Naive thymus-derived CD4-positive, alpha-beta T cell (primary cell): ENCODE measurements at regions not wholly inside any gene's neighbourhood (a gene's known extent, or its start where the extent isn't known, plus 50 kb on each side); places are given as distances from the start of the nearest gene placed in this dataset.
"Not testable (repeated sequence)": the region's sequence is repeated elsewhere in the genome, so short reads cannot be mapped to it uniquely, and the experiment has no call there.

Experiments used
- ATAC-seq: fragments of 150-1000 bp; cut with Tn5 transposase; 2 replicates; pipeline ENCODE4 v1.10.0; 2021; ENCODE audit warnings: mild to moderate bottlenecking, moderate library complexity
- CTCF ChIA-PET: fragments of 350-600 bp; sonication (Branson Sonifier 250); formaldehyde crosslinking; loops from one replicate; lab custom pipeline; 2021; ENCODE audit warnings: antibody characterized with exemption; lab: Charles Lee
- POLR2A ChIA-PET: fragments of 350-600 bp; sonication (Branson Sonifier 250); formaldehyde crosslinking; loops from one replicate; lab custom pipeline; 2021; ENCODE audit warnings: antibody characterized with exemption, inconsistent platforms; lab: Charles Lee
- DNase-seq, 9 donors: peaks; one replicate each; pipeline versions ENCODE4 v3.0.0 to v3.0.0-alpha.2; 2020 to 2022; ENCODE audit warnings: mixed read lengths in 1 of 9
- H3K27ac ChIP-seq: one replicate; pipeline ENCODE4 v1.7.0; 2013; ENCODE audit warnings: mild to moderate bottlenecking, low read depth, low read length, moderate library complexity
- H3K27me3 ChIP-seq, 2 donors: one replicate each; pipeline ENCODE4 v1.7.0; 2013; ENCODE audit warnings: low read length in 2 of 2, mild to moderate bottlenecking in 2 of 2, moderate library complexity in 2 of 2; ENCODE audit not compliant: control insufficient read depth in 2 of 2, insufficient read depth in 2 of 2
- H3K36me3 ChIP-seq, 3 experiments: 1 replicate in 2 of 3; 2 replicates in 1 of 3; pipeline ENCODE4 v1.7.0; 2013; ENCODE audit warnings: low read length in 3 of 3, mild to moderate bottlenecking in 3 of 3, moderate library complexity in 1 of 3; ENCODE audit not compliant: insufficient read depth in 3 of 3, control insufficient read depth in 2 of 3
- H3K4me1 ChIP-seq, 2 donors: one replicate each; pipeline ENCODE4 v1.7.0; 2013; ENCODE audit warnings: low read length in 2 of 2, mild to moderate bottlenecking in 2 of 2, moderate library complexity in 1 of 2; ENCODE audit not compliant: control insufficient read depth in 2 of 2, insufficient read depth in 2 of 2
- H3K4me3 ChIP-seq: 2 replicates; pipeline ENCODE4 v1.7.0; 2013; ENCODE audit warnings: mild to moderate bottlenecking, low read length
- H3K9me3 ChIP-seq, 3 experiments: 1 replicate in 2 of 3; 2 replicates in 1 of 3; pipeline ENCODE4 v1.7.0; 2013; ENCODE audit warnings: low read length in 3 of 3; ENCODE audit not compliant: control insufficient read depth in 2 of 3
- H3K27ac Mint-ChIP-seq, 9 donors: one replicate each; pipeline ENCODE4 v1.8.0; 2020 to 2022; ENCODE audit warnings: mixed read lengths in 9 of 9, mild to moderate bottlenecking in 8 of 9, moderate library complexity in 5 of 9, inconsistent platforms in 2 of 9
- H3K27me3 Mint-ChIP-seq, 5 donors: one replicate each; pipeline ENCODE4 v1.8.0; 2021 to 2022; ENCODE audit warnings: mixed read lengths in 5 of 5, mild to moderate bottlenecking in 1 of 5
- H3K36me3 Mint-ChIP-seq, 5 donors: one replicate each; pipeline ENCODE4 v1.8.0; 2020 to 2022; ENCODE audit warnings: mixed read lengths in 5 of 5, mild to moderate bottlenecking in 3 of 5, inconsistent platforms in 1 of 5
- H3K4me1 Mint-ChIP-seq, 7 donors: one replicate each; pipeline ENCODE4 v1.8.0; 2020 to 2022; ENCODE audit warnings: mixed read lengths in 7 of 7, mild to moderate bottlenecking in 3 of 7, inconsistent platforms in 1 of 7
- H3K4me3 Mint-ChIP-seq, 10 donors: one replicate each; pipeline ENCODE4 v1.8.0; 2020 to 2022; ENCODE audit warnings: mild to moderate bottlenecking in 10 of 10, mixed read lengths in 10 of 10, moderate library complexity in 6 of 10, inconsistent platforms in 2 of 10
- H3K9me3 Mint-ChIP-seq, 11 donors: one replicate each; pipeline ENCODE4 v1.8.0; 2020 to 2022; ENCODE audit warnings: mixed read lengths in 11 of 11, mild to moderate bottlenecking in 4 of 11, inconsistent platforms in 1 of 11, moderate library complexity in 1 of 11
- intact Hi-C, 2 donors: fragments of 100-400 bp; cut with micrococcal nuclease; formaldehyde crosslinking; loops; one replicate each; pipeline ENCODE4 v1.15.1; 2023

- Histone ChIP-seq H3K36me3 (no peaks in the 10 kb centered on the region), H3K9me3 (no peaks in the 10 kb centered on the region), H3K4me1 (no peaks in the 10 kb centered on the region), H3K27me3 (no peaks in the 10 kb centered on the region), H3K4me3 (no peak overlapping the region), H3K27ac (no peak overlapping the region)
- ATAC-seq (no peak), DNase-seq (no peak)
- H3K4me3 Mint-ChIP-seq = no peak overlapping the region
- POLR2A ChIA-PET = no interaction called here
- no peaks in the 10 kb centered on the region for H3K4me1 Mint-ChIP-seq
- H3K9me3 Mint-ChIP-seq = peaks cover 0 to 2% (median 0%) of the 10 kb centered on the region in 11 donors
- CTCF ChIA-PET = no interaction called here
- intact Hi-C loops = no loop called here
- no peak overlapping the region for H3K27ac Mint-ChIP-seq
- no peaks in the 10 kb centered on the region for H3K36me3 Mint-ChIP-seq
- peaks cover 0 to 47% (median 7%) of the 10 kb centered on the region in 5 donors for H3K27me3 Mint-ChIP-seq
Observed at GRCh38 chr1:30225357-30225756, 498.0 kb downstream of the MATN1 start.

GRCh38 chr1:30219675-30220074 is 503.7 kb downstream of the MATN1 start:
- Histone ChIP-seq H3K36me3 (no peaks in the 10 kb centered on the region), H3K4me1 (no peaks in the 10 kb centered on the region), H3K9me3 (no peaks in the 10 kb centered on the region), H3K27ac (no peak overlapping the region), H3K27me3 (no peaks in the 10 kb centered on the region), H3K4me3 (no peak overlapping the region)
- DNase-seq = no peak
- ChIA-PET POLR2A (no interaction called here), CTCF (no interaction called here)
- ATAC-seq = no peak
- H3K4me3 Mint-ChIP-seq = no peak overlapping the region
- no peaks in the 10 kb centered on the region for H3K36me3 Mint-ChIP-seq
- no peaks in the 10 kb centered on the region for H3K4me1 Mint-ChIP-seq
- H3K27ac Mint-ChIP-seq = no peak overlapping the region
- intact Hi-C loops = no loop called here
- H3K9me3 Mint-ChIP-seq = peaks cover 0 to 4% (median 0%) of the 10 kb centered on the region in 11 donors
- H3K27me3 Mint-ChIP-seq = peaks cover 8 to 29% (median 22%) of the 10 kb centered on the region in 5 donors

GRCh38 chr1:30218438-30218837 is 504.9 kb downstream of the MATN1 start:
- H3K27me3 Mint-ChIP-seq = peaks cover 8 to 29% (median 26%) of the 10 kb centered on the region in 5 donors
- H3K27me3 ChIP-seq = peaks cover 0 to 3% of the 10 kb centered on the region in 2 donors
- no peak for ATAC-seq
- POLR2A ChIA-PET = no interaction called here
- H3K4me1 Mint-ChIP-seq = no peaks in the 10 kb centered on the region
- H3K4me3 ChIP-seq = no peak overlapping the region
- no peaks in the 10 kb centered on the region for H3K36me3 ChIP-seq
- H3K4me1 ChIP-seq = no peaks in the 10 kb centered on the region
- intact Hi-C loops = no loop called here
- DNase-seq = no peak
- H3K36me3 Mint-ChIP-seq = no peaks in the 10 kb centered on the region
- CTCF ChIA-PET = no interaction called here
- no peak overlapping the region for H3K4me3 Mint-ChIP-seq
- no peaks in the 10 kb centered on the region for H3K9me3 ChIP-seq
- peaks cover 0 to 4% (median 0%) of the 10 kb centered on the region in 11 donors for H3K9me3 Mint-ChIP-seq
- no peak overlapping the region for H3K27ac ChIP-seq
- no peak overlapping the region for H3K27ac Mint-ChIP-seq

GRCh38 chr1:30216602-30217001 is 506.8 kb downstream of the MATN1 start:
- Mint-ChIP-seq H3K9me3 (peaks cover 0 to 4% (median 0%) of the 10 kb centered on the region in 11 donors), H3K27ac (no peak overlapping the region), H3K4me3 (no peak overlapping the region), H3K4me1 (no peaks in the 10 kb centered on the region), H3K36me3 (no peaks in the 10 kb centered on the region), H3K27me3 (peaks cover 8 to 35% (median 33%) of the 10 kb centered on the region in 5 donors)
- CTCF ChIA-PET = no interaction called here
- Histone ChIP-seq H3K36me3 (no peaks in the 10 kb centered on the region), H3K4me1 (no peaks in the 10 kb centered on the region), H3K4me3 (no peak overlapping the region), H3K27ac (no peak overlapping the region), H3K27me3 (peaks cover 0 to 3% of the 10 kb centered on the region in 2 donors), H3K9me3 (no peaks in the 10 kb centered on the region)
- no peak for DNase-seq
- POLR2A ChIA-PET = no interaction called here
- intact Hi-C loops = no loop called here
- no peak for ATAC-seq

- DNase-seq = no peak
- Histone ChIP-seq H3K36me3 (no peaks in the 10 kb centered on the region), H3K4me3 (no peak overlapping the region), H3K9me3 (no peaks in the 10 kb centered on the region), H3K27me3 (peaks cover 0 to 3% of the 10 kb centered on the region in 2 donors), H3K4me1 (no peaks in the 10 kb centered on the region), H3K27ac (no peak overlapping the region)
- CTCF ChIA-PET = no interaction called here
- Mint-ChIP-seq H3K4me1 (no peaks in the 10 kb centered on the region), H3K36me3 (no peaks in the 10 kb centered on the region), H3K9me3 (peaks cover 0 to 4% (median 0%) of the 10 kb centered on the region in 11 donors), H3K4me3 (no peak overlapping the region), H3K27ac (no peak overlapping the region), H3K27me3 (peaks cover 4 to 31% (median 25%) of the 10 kb centered on the region in 5 donors)
- POLR2A ChIA-PET = no interaction called here
- ATAC-seq = no peak
- intact Hi-C loops = no loop called here
Observed at GRCh38 chr1:30213936-30214335, 509.4 kb downstream of the MATN1 start.

- H3K4me1 Mint-ChIP-seq, H3K27ac Mint-ChIP-seq, H3K4me3 ChIP-seq, H3K36me3 ChIP-seq, POLR2A ChIA-PET, H3K27me3 ChIP-seq, ATAC-seq, H3K4me1 ChIP-seq, H3K9me3 Mint-ChIP-seq, DNase-seq, H3K9me3 ChIP-seq, H3K36me3 Mint-ChIP-seq, CTCF ChIA-PET, H3K4me3 Mint-ChIP-seq, intact Hi-C loops, H3K27ac ChIP-seq: not testable (repeated sequence)
- H3K27me3 Mint-ChIP-seq = peaks cover 6 to 17% (median 10%) of the 10 kb centered on the region in 5 donors
Observed at GRCh38 chr1:30207962-30208361, 515.4 kb downstream of the MATN1 start.

- H3K27me3 ChIP-seq, H3K36me3 Mint-ChIP-seq, DNase-seq, H3K4me3 ChIP-seq, H3K36me3 ChIP-seq, H3K4me1 ChIP-seq, POLR2A ChIA-PET, CTCF ChIA-PET, intact Hi-C loops, H3K27ac Mint-ChIP-seq, H3K4me1 Mint-ChIP-seq, H3K9me3 Mint-ChIP-seq, H3K27ac ChIP-seq, H3K9me3 ChIP-seq, ATAC-seq, H3K4me3 Mint-ChIP-seq: not testable (repeated sequence)
- H3K27me3 Mint-ChIP-seq = peaks cover 6 to 10% (median 9%) of the 10 kb centered on the region in 5 donors
Observed at GRCh38 chr1:30206631-30207030, 516.8 kb downstream of the MATN1 start.
